NCI-H128 (cell line): ENCODE measurements at regions not wholly inside any gene's neighbourhood (a gene's known extent, or its start where the extent isn't known, plus 50 kb on each side); places are given as distances from the start of the nearest gene placed in this dataset.
"Not testable (repeated sequence)": the region's sequence is repeated elsewhere in the genome, so short reads cannot be mapped to it uniquely, and the experiment has no call there.

ENCODE experiments used
- DNase-seq: peaks from one replicate; lab custom pipeline; 2025; ENCODE audit not compliant: unreplicated experiment; lab: John Stamatoyannopoulos, UW

DNA sequence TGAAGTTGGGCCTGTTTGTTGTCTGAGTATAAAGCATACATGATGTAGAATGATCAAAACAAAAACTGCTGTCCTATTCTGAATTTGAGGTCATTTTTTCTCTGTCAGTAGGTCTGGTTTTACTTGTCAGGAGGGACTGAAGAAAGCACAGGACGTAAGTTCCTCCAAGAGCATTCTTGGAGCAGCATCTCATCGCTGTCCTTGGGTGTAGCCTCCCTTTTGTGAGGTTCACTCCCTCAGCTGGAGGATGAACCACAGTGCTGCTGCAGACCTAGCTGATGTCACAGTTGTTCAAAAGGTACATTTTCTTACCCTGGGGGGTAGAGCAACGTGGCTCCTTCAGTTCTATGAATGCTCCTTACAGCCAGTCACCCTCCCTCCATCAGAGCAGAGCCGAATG, 490.0 kb upstream of the TBL1XR1 start:
- no peak for DNase-seq

DNA sequence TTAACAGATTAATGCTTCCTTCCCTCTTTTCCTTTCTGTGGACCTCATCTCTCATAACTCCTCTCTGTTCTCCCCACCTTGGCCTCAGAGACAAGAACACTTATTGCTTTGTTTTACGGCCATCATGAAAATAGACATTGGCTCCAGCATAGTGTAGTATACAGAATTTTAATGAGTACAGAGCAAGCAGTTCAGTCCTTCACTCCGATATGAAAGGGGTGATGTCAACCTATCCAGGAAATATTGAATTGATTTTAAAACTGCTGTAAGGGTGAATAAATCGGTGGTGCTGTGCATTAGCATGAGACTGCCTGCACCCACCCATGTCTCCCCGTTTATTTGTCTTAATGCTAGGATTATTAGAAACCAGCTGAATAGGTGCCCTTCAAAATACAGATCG, 490.9 kb upstream of the TBL1XR1 start:
- DNase-seq = no peak

DNA sequence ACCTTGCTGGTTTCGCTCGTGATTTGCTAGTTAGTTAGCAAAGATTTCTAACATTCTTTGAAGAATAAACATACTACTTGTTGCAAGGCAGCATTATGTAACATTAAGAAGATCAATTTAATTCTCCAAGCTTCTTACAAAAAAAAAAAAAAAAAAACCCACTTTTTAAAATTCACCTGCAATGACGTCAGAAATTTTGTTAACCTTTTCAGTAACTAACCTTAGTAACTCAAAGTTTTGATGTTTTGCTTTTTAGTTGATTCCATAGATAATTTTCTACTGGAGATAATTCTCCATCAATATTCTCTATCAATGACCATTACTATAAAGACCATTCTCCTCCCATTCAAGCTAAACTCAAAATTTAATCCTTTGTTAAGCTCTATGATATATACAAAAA, 491.8 kb upstream of the TBL1XR1 start:
- no peak for DNase-seq

DNA sequence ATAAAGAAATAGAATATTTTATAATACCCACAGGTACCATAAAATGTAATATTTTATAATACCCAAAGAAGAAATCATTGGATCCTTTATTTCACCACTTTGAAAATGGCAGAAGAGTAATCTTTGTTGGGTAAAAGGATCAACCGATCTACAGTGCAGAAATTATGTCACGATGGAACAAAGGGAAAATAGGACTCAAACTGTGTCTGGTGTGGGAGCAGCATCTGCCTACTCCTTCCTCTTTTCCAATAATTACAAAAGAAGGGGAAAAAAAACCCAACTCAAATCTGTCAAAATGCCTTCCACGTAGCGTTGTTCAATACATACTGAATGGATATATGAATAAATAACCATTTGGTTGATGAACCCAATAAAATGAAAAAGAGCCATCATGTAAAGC, 492.6 kb upstream of the TBL1XR1 start:
- DNase-seq = no peak

DNA sequence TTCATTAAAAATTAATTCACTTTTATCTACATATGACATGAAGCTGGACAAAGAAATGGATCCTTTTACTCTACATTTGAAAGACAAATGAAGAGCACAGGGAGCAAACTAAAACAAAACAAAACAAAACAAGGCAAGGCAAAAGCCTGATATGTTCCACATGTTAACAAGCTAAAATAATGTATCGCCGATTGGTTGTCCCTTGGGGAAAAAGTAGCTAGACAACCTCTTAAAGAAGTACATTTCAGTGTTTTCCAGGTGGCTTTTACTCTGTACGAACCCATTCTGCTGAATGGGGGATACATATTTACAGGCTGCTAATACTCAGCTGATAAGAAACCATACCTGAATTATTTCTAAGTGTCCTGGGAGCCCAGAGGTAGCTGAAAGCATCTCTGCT, 493.0 kb upstream of the TBL1XR1 start:
- no peak for DNase-seq

DNA sequence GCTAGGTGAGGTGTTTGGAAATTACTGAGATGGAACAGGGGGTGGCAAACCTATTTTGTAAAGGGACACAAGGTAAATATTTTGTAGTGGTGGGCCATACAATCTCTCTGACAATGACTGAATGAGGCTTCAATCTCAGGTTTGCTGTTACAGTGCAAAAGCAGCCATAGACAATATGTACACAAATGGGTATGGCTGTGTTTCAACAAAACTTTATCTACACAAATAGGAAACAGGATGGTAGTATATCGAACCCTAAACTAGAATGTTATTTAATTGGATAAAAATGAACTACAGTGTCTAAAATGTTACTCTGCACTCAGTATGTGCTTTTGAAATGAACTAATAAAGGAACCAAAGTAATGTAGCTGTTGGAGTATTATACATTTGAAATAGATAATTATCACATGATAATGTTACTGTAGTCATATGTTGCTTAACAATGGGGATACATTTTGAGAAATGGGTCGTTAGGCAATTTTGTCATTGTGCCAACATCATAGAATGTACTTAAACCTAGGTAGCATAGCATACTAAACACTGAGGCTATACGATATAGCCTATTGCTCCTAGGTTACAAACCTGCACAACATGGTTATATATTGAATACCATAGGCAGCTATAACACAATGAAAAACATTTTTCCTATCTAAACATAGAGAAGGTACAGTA, 495.2 kb upstream of the TBL1XR1 start:
- no peak for DNase-seq

DNA sequence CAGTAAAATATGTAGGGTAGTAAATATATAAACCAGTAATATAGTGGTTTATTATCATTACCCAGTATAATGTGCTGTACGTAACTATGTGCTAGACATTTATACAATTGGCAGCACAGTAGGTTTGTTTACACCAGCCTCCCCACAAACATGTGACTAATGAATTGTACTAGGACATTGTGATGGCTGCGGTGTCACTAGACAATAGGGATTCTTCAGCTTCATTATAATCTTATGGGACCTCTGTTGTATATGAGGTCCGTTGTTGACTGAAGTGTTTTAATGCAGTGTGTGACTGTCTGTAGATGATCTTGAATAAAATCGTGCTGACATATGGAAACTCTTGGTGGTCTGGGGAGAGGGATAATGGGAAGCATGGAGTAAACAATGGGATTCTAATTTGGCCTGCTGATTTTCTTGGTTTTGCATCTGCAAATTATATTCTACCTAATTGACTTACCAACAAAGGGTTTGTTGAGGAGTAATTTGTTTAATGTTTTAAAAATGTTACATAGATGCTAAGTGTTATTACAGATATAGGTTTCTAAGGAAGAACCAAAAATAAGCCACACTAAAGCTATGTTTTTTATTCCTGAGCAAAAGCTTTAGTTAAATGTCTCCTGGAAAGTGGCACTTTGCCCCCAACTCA, 496.5 kb upstream of the TBL1XR1 start:
- no peak for DNase-seq

DNA sequence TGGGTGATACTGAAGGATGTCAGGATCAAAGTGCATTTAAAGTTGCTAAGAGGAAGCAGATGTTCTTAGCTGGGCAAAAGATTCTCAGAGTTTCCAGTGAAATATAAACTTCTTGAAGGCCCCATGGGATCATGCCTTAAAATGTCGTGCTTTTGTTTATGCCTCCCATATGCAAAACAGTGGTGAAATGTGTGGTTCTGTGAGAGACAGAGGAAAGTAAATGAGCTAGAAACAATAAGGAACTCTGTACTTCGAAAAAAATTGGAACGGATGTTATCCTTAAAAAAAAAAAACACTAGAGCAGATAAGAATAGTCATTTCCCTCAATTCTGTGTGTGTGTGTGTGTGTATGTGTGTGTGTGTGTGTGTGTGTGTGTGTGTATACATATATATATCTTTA, 497.0 kb upstream of the TBL1XR1 start:
- DNase-seq = no peak

DNA sequence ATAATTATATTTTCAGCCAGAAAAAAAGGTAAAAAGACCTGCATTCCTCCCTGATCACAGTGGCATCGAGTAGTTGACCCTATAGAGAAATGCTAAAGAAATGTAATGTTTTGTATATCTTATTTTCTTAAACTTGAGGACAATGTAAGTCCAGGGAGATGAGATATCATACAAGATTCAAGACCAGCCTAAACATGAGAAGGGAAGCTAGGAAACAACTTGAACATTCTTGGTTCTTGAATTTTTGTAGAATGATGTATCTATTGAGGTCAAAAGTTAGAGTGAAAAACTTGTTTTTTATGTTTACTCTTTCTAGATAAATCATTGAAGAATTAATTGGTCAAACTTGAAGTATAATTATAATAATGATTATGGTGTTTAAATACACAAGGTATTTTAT, 497.7 kb upstream of the TBL1XR1 start:
- DNase-seq = no peak

DNA sequence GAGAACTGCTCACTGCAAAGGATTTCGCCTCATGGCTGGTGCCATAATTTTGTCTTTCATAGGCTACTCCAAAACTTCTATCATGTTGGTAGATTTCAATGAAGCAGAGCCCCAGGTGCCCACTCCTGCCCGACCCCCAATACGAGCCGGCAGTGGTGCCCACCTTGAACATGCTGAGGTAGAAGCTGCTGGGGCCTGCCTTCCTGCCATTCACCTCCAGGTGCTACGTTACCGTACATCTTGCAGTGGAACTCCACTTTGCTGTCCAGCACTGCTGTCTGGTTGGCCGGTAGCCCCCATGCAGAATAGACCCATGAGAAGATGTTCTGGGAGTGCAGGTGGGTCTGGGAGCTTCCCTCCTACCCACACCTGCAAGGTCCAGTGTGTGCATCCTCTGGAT, 502.8 kb upstream of the TBL1XR1 start:
- no peak for DNase-seq

DNA sequence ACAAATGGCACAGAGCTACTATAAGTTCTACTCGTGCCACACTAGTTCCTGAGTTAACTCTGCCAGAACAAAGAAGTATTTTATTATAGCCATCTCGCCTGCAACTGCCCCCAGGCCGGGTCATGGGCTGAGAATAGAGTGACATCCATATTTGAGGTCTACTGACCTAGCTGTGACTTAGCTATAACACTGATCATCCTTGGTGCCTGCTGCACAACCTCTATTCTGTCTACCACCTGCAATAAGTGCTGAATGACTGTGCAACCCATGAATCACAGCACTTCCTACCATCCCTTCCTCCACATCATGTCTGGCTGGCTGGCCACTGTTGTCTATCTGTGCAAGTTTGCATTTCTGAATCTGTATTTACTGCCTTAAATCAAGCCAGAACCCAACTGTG, 506.5 kb upstream of the TBL1XR1 start:
- no peak for DNase-seq

DNA sequence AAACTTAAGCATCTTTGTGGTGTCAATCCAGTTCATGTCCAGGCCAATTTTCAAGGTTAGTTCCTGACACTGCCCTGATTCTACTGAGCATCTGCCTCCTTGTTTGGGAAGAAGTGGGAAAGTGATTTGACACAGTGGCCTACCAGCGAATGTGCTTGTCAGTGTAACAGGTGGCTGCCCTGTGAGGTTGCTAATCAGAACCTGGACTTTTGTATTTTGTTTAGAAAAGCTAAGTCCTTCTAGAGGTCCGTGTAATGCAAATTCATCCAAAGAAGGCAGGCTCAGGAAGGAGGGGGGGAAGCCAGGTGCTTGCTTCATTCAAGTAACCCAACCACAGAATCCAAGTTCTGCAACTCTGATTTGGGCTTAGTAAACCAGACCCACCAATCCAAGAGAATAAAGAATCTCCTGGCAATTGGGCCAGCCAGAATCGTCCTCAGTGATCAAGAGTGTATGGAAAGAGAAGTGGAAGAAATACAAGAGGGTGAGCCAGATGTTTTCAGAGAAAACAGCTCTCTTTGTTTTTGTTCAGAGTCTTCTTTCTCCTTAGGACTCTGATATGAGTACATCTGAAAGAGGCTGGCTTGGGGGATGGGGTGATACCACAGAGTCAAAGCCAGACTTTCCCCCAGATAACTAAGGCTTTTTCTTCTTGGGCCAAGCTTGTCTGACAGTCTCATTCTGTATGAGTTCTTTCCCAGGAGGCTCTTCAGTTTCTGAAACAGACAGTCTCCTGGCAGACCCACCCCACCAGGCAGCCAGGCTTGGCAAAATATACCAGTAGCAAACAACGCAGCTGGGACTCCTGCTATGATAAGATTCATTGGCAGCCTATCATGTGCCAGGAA, 508.9 kb upstream of the TBL1XR1 start:
- DNase-seq = no peak

DNA sequence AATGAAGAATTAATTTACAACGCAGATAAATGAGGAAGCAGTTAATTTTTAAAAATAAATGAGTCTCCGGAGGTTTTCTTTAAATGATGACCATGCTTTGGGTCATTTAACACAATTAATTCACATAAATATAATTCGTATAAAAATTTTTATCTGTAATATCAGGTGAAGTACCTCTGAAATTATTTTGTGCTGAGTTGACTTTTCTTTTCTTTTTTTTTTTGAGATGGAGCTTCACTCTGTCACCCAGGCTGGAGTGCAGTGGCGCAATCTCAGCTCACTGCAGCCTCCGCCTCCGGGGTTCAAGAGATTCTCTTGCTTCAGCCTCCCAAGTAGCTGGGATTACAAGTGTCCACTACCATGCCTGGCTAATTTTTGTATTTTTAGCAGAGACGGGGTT, 512.2 kb upstream of the TBL1XR1 start:
- DNase-seq = not testable (repeated sequence)

DNA sequence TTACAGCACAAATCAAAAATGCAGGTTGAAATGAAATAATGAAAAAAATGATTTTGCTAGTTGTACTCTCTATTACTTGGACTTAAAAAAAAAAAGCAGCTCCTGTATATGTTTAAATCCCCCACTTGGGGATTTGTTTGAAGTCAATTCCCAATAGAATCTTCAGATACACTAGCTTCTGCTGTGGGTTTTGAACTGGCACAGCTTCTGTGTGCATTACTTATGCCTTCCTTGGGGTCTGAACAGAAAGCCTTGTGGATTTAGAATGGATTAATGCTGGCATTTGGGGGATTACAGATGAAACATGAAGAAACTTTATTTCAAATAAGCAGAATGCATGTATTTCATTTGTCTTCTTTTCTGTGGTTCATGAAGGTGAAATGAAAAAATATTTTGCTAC, 513.2 kb upstream of the TBL1XR1 start:
- no peak for DNase-seq

DNA sequence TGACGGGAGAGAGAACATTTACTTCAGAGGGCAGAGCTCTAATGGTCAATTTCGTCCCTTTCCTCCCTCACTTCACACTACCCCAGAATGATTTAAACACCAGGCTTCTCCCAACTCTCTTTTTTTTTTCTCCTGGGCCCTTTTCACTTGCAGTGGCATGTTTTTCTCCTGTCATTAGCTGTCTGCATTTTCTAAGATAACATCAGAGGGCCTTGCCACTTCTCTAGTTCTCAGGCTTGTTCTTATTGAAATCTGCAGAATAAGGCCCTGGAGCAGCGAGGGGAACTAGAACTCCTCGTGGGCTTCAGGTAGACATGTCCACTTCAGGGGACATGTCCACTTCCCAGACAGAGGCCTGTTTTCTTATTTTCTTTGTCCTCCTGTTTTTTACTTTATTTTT, 514.4 kb upstream of the TBL1XR1 start:
- no peak for DNase-seq

DNA sequence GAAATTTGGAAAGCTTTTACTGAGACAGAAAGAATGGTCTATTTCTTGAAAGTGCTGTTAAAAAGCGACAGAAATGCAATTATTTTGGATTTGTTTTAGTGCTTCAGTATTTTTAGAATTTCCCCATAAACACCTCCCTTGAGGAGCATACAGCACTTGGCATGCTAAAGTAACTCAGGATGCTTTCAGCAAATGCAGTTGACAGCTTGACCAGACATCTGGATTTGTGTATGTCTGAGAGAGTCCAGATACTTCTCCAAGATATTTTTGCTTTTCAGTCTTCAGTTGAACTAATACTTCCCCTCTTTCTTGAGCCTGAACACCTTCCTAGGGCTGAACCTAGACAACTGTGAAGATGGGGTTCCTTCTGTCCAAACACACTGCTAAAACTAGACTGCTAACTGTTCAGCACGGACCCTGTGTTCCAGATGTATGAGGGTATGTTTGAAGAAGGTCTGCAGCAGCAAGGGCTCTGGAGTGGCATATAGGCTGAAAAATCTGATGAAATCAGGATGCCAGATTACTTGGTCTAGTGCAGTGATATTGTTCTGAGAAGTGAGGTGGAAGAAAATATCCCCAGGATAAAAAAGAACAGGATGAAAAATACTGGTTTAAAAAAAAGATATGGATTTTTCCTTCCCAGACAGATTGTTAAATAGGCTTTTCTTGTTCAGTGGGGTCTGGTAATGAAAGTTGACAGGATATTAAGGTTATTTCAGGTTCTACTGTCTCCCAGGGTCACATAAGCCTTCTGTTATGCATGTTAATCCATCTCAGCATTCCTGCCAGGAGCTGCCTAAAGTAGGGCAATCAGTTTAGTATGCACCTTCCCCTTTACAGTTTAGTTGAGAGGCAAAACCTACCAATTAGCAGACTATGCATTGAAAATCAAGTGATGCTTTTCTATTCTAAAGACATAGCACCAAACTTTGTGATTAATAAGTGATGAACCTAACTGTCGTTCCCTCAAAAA, 516.9 kb upstream of the TBL1XR1 start:
- DNase-seq = no peak

DNA sequence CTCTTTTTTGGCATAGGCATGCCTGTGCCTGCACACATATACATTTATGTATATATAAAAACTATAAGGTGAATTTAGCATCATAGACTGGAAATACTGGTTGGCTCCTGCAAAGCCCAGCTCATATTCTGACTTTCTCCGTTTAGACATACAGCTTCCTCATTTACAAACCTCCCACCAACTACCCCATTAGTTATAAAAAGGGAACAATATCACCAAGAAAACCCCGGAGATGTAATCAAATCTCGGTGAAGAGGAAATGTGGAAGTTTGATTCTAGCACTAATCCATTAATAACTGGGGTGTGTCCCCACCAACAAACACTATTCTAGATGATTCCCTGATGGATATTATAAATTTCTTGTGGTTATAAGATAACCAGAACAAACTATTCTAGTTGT, 517.7 kb upstream of the TBL1XR1 start:
- DNase-seq = no peak

DNA sequence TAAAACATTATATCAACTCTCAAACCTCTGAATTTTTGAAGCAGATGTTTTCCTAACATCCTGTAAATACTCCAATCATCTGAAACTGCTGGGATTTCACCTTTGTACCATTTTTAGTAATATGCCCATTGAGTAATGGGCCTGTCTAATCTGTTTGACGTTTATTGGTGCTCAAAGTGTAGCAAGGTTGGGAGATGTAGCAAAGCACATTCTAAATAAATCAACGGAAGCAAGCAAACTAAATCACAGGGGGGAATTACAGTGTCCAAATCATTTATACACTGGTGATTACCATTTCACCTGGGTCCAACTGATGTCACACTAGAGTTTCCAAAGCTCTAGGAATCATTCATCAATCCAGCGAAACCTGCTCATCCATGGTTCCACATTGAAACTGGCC, 518.7 kb upstream of the TBL1XR1 start:
- no peak for DNase-seq

DNA sequence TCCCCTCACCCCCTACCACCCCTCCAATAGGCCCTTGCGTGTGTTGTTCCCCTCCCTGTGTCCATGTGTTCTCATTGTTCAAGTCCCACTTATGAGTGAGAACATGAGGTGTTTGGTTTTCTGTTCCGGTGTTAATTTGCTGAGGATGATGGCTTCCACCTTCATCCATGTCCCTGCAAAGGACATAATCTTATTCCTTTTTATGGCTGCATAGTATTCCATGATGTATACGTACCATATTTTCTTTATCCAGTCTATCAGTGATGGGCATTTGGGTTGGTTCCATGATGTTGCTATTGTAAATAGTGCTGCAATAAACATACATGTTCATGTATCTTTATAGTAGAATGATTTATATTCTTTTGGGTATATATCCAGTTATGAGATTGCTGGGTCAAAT, 523.6 kb upstream of the TBL1XR1 start:
- not testable (repeated sequence) for DNase-seq

DNA sequence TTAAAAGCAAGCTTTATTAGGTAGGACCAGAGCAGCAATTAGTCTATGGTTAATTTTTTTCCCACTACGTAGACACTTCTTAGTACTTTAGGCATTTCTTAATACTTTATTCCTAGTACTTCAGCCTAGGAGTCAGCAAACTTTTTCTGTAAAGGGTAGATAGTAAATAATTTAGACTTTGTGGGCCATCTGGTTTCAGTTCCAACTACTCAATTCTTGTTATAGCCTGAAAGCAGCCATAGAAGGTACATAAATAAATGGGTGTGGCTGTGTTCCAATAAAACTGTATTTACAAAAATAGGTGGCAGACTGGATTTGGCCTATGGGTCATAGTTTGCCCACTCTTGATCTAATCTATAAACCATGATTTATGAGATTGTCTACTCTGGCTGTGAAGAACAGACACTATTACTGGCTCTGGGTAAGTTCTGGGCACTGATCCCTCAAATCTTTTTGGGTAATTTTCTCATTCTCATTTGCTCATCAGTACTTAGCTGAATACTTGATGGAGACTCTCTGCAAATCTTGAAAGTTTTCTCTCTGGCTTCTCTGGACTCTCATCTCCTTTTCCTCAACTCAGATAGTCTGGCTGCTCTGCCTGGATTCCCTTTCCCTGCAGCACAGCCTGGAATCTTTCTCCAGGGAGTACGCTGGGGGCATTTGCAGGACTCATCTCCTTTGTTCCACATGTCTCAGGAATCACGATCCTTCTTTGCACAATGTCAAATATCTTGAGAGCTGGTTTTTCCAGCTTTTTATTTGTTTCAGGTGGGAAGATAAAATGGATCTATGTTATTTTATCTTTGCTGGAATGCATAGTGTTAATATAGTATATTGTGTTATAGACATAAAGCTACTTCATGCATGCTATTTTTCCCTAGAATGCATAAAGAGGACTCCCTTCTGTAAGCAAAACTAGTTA, 524.8 kb upstream of the TBL1XR1 start:
- DNase-seq = no peak
